Activated CD4-positive, alpha-beta T cell treated with anti-CD3 and anti-CD28 coated beads, Interleukin-2, amount 50 U/mL, for 16 hours (primary cell): ENCODE measurements at regions not wholly inside any gene's neighbourhood (a gene's known extent, or its start where the extent isn't known, plus 50 kb on each side); places are given as distances from the start of the nearest gene placed in this dataset.

ENCODE experiments used
- DNase-seq: peaks from one replicate; pipeline ENCODE4 v3.0.0-alpha.2; 2020

DNA sequence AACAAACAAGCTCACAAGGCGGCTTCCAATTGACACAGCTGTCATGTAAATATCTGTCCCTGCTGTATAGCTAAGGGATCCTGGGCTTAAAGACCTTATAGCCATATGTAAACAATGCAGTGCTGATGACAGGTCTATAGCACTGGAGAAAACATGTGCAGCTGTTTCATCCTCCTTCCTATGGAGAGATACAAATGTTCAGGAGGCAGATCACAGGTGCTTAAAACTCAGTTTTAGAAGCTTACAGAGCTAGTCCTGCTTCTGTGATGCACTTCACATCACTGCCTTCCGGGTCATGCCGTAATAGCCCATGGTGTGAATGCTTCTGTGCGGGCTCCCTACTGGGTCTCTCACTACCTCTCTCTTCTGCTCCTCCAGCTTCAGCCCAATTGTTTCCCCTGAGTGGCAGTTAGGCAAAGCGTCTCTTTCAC lies 262.4 kb upstream of the CHST9 start:
- no peak for DNase-seq

- no peak for DNase-seq
Observed at GRCh38 chr18:27430595-27430994, 245.5 kb upstream of the CHST9 start.

DNA sequence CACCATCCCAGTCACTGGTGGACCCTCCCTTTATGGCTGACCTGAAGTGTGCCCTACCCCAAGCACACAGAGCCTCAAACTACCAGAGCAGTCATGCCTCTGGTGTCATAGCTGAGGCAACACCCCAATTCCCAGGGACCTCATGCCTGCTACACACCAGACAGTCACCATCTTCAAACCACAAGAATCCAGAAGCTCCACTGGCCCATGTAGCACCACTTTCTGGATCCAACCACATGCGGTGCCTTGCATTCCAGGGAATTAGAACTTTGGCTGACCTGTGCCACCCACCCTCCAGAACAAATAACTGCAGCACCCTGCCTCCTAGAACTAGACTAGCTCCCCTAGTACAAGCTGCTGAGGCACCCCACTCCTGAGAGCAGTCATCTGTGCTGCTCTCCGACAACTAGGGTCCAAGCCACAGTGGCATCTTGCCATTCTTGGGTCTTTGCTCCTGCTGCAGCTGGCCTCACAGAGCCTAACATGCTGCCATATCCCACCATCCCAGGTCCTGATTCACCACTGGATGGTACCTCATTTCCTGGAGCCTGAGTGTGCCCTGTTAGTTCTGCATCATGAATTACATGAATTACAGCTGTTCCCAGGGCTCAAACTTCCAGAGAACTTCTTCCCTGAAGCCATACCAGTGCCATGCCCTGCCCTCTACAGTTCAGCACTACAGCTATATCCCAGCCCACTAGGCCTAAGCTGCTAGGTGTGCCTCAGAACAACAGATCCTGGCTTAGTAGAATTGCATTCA lies 243.8 kb upstream of the CHST9 start:
- DNase-seq, result no peak

- DNase-seq, result no peak
Observed at GRCh38 chr18:27428120-27428519, 243.0 kb upstream of the CHST9 start.

- no peak for DNase-seq
Observed at GRCh38 chr18:27423581-27423980, 238.5 kb upstream of the CHST9 start.

DNA sequence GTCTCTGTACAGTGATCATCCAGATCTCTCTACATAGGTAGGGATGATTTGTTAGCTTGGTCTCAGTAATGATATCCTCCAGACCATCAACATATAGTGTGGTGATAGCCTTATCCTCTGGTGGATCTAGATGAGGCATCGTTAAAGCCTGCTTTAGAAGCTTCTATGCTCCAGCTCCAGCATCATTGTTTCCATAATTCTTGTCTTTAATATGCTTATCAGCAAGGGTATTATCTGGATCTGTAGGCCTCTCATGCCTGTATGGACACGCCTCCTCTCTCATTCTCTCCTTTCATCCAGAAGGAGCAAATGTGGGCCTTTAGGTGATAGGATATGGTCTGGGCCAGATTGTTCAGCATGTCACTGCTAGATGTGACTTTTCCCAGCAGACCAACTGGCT lies 234.5 kb upstream of the CHST9 start:
- no peak for DNase-seq

DNA sequence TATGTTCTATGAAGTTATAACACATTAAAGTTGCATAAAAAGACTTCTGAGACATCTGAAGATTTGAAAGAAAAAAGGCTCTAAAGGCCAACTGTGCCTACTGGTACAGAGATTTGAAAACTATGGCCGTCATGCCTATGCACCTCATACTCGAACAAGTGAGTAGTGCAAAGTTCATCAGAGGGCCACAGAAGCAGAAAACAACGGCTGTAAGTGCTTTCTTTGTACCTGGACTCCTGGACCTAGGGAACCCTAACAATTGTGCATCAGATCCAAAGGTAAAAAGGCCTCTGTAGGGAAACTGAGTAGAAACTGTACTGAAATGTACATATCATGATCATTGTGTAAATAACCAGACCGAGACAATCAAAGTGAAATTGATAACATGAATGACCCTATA lies 230.4 kb upstream of the CHST9 start:
- no peak for DNase-seq

GRCh38 chr18:27414682-27415081 lies 229.6 kb upstream of the CHST9 start:
- DNase-seq, result no peak

DNA sequence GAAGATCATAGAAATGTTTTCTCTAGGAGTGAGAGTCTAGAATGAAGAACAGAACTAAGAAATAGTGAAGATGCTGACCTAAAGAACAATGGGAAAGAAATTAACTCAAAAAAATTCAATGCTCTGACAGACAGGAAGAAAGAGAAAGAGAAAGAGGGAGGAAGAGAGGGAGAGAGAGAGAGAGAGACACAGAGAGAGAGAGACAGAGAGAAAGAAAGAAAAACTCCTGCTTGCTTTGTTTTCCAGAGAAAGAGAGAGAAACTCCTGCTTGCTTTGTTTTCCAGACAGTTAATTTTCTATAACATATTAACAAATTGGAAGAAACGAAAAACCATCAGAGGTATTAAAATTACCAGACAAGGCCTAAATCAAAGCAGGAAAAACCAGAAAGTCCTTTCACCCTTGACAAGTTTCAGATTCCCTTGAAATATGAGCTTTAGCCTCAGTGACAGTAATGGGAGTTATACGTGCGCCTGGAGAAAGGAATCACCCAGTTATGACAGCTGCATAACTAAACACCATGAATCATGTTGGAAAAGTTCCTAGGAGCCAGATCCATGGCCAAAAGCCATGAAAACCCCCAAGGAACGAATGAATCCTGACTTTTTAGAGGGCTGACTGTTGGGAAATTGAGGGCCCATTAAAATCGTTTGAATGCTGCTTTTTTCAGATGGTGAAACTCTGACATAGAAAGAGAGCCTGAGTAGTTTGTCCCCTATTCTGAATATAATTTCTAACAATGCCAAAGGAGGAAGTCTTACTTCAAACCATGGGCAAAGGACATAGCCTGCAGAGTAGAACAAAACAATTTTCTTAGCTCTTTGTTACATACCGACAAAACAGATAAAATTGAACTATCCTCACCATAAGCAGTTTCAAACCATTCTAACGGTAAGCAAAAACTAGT lies 228.6 kb upstream of the CHST9 start:
- DNase-seq, result no peak

DNA sequence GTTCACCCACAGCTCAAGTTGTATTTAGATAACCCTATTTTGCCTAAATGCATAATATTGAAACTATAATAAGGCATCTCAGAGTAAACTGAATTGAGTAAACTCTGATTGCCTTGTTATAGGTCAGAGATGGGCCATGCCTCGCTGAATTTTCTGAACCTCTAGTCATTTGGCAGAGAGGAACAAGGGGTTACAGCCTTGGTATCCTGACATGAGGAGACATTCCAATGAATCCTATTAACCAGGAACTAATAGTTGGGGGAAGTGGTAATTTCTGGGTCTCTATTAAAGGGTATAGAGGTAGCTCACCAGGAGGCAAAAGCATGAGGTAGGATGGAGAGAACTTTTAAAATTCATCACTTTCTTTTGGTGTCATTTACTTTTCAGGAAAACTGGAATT lies 227.4 kb upstream of the CHST9 start:
- no peak for DNase-seq

DNA sequence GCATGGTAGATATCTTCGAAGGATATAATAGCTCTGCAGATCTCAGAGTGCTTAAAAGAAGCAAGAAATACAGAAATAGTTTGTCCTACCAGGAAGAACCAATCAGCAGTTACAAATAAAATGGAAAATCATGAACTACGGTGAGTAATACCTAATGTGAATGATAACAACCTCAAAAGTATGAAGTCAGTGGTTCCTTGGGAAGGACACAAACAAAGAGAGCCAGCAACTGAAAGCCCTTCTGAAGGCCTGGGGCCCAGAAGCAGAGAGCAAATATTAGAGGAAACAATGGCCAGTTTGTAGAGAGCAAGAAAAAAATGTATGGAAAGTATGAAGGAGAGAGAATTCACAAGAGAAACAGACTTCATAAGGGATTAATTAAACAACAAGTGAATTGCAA lies 226.8 kb upstream of the CHST9 start:
- DNase-seq, result no peak

- DNase-seq, result no peak
Observed at GRCh38 chr18:27411013-27411412, 225.9 kb upstream of the CHST9 start.

DNA sequence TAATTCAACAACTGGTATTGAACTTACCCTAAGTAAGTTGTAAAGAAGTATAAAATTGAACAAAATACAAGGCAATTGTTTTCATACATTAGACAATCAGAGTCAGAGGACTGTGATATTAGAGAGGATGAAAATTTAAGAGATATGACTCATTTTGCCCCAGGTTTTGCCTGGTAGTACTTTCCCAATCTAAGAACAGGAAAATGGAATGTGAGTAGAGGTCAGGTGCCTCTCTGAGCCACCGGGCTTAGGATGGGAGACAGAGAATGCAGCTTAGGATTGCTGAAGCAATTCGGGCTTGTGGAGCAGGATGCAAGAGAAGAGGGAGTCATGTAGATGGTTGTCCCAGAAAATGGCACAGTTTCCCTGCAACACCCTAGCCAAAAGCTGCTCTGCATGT lies 219.7 kb upstream of the CHST9 start:
- no peak for DNase-seq

DNA sequence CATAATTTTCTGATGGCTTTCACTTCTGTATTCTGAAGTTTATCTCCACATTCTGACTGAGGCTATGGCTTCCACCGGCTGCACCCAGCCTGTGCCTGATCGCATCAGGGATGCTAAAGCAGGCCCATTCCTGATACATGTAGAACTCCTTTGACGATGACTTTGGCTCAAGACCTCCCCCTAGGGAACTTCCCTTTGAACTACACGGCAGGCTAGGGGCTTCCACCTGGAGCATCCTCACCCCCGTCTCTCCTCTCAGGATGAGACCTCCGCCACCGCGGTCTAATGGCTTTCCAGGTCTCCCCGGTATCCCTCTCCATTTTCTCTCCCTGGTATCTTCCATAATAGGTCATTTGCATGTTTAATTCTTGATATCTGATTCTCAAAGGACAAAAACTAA lies 214.9 kb upstream of the CHST9 start:
- DNase-seq, result no peak

DNA sequence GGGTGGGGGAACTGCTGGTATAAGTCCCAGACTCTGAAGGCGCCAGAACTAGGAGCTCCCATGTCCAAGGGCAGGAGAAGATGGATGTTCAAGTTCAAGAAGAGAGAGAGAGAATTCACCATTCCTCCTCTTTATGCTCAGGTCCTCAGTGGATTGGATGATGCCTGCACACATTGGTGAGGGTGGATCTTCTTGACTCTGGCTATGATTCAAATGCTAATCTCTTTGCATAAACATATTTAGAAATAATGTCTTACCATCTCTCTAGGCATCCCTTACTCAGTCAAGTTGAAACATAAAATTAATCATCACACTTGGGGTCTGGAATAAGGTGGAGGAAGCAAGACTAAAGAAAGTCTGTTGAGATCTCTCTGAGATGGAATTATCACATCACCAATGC lies 210.6 kb upstream of the CHST9 start:
- DNase-seq, result no peak

GRCh38 chr18:27394687-27395086 lies 209.6 kb upstream of the CHST9 start:
- DNase-seq, result no peak

DNA sequence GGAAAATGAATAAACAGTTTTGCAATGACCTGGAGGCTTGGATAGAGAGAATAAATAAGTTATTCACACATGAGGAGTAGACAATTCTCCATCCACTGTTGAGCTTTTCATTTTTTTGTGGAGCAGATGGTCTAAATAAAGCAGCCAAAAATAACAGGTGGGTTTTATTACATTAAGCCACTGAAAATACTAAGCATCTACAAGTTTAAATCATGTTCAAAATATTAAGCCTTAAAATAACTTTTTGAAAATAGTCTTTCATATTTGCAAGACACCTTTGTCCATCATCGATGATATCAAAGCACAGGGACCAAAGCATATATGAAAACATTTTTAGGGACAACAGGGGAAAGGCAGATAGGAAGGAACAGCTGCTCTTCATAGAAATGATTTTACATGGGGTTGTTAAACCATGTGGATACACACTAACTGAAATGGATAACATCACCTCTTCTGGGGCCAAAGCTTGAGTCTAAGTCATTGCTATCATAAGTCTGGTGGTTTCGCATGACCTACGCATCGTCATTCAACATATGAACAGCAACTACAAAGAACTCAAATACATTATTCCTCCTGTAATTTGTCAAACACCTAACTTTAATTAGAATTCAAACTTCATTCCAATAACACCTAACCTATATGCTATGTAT lies 197.6 kb upstream of the CHST9 start:
- no peak for DNase-seq

DNA sequence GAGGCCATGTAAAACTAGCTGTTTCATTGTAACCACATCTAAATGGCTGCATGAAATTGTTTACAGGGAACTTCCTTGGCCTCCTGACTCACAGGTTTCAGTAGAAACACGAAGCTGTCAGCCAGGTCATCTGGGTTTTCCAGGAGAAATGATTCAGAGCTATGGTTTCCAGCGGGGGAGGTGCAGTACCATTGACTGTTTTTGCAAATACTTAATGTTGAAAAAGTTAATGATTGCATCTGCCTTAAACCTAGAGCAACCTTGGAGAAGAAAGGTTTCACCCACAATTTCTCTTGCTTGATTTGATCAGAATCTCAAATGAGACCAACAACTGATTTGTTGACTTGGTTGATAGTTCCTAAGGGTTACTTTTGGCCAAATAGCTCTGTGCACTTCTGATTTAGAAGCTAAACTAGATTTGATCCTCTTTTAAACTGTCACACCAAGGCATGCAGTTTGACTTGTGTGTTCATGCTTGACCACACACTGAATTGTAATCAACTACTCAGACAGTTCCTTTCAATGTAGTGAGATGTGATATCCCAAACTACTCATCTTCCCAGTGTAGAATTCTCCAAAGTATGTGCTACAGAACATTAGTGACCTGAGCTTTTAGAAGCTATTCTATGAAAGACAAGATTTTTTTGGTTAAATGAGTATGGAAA lies 193.5 kb upstream of the CHST9 start:
- peak; percentile 20 for DNase-seq

- DNase-seq, result no peak
Observed at GRCh38 chr18:27377251-27377650, 192.1 kb upstream of the CHST9 start.

DNA sequence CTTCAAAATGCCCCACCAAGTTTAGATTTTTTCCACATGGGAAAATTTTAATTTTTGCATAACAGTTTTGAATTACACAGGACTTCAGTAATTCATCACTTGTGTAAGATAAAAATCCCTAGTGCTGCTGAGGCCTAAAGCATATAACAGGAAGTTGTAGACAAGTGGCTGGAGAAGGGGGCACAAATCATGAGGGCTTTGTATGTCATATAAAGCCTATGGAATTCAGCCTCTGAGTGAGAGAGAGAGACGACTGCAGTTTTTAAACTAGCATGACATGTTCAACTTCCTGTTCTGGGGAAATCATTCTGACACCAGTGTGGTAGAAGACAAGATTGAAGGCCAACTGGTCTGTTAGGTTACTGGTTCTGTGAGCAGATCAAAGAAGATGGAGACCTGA lies 187.3 kb upstream of the CHST9 start:
- no peak for DNase-seq

GRCh38 chr18:27366665-27367064 lies 181.6 kb upstream of the CHST9 start:
- DNase-seq, result no peak

DNA sequence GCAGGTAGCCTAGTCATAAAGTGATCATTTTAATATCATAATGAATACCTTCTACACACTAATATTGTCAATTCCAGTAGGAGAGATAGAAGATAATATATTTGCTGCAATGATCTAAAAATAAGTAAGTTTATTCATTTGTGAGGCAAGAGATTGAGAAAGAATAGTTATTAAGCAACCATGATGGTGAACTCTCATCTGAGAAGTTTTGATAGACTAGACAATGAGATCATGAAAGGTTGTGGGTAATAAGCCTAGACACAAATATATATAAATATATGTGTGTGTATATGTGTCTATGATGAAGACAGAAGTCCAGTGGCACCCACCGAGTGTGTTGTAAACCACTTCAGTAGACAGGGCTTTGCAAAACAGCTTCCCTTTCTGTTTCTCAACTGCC lies 181.0 kb upstream of the CHST9 start:
- DNase-seq, result no peak

DNA sequence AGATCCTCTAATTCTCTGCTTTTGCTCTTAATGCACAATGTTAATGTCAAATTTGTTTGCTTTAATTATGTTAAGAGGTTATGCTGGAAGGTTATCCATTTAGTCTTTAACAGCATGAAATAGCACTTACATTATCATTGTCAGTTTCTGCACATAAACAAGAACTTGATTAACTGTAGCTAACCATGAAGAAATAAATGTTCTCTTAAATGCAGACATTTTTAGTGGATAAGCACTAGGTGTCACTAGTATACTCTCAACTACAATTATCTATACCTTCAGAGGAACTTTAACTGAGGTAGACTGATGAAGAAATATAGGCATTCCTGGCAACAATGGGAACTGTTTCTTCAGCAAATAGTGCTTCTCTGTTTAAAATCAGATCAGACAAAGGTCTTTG lies 178.8 kb upstream of the CHST9 start:
- no peak for DNase-seq
